GM19240 (cell line): ENCODE measurements at regions not wholly inside any gene's neighbourhood (a gene's known extent, or its start where the extent isn't known, plus 50 kb on each side); places are given as distances from the start of the nearest gene placed in this dataset.

ENCODE experiments used
- DNase-seq: peaks from one replicate; pipeline ENCODE4 v3.0.0; 2011; ENCODE audit warnings: low spot score; ENCODE audit not compliant: insufficient read length

DNA sequence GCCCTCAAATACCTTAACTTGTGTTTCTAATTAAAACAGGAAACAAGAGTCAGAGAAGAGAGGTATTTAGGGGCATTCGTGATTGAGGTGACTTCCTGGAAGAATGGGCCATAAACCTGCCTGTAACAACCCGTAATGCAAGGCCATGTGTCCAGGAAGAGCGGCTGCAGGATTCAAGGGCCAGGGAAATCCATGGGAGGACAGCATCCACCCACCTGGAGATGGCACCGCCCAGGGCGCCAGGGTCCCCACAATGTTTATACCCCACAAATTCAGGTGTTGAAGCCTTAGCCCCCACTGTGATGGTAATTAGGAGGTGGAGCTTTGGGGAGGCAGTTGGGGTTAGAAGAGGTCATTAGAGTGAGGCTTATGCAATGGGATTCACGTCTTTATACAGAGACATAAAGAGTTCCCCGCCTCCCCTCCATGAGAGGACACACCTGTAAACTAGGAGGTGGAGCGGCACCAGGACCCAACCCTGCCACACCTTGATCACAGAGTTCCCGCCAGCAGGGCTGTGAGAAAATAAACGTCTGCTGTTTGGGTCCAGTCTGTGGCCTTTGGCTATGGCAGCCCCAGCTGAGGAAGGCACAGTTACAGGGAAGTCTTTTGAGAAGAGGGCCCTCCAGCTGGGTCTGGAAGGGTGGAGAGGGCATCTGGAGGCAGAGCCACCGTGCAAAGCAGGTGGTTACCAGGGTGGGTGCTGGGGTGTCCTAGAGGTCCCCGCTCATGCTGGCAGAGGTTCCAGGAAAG is 1394.3 kb downstream of the TBC1D22A start:
- DNase-seq: no peak

DNA sequence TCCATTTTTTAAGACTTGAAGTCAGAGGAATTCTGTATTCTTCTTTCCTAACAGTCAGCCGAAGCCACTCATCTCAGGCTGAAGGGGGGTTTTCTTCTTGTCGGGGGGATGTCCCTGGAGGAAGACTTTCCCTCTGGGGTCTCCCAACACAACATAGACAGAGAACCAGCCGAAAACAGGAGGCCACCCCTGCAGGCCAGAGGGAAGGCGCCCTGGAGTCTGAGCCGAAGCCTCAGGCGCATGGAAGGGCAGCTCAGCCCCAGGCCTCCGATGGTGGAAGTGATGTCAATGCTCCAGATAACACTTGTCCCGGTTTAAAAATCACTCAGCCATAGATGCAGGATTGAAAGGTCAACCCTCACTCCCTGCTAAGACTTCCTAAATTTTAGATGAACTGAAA is 1393.0 kb downstream of the TBC1D22A start:
- no peak for DNase-seq

DNA sequence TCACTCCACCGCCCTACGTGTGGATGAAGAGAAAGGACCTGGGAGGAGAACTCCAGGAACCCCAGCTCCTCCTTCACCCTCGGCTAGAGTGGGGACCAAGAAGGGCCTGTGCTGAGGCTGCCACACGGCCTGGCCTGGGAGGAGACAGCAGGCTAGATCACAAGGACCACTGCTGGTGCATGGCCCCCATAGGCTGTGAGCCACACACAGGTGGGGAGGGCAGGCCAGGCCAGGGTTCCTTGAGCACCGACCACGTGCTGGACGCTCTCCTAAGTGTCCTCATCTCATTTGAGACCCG is 1392.4 kb downstream of the TBC1D22A start:
- DNase-seq: no peak

DNA sequence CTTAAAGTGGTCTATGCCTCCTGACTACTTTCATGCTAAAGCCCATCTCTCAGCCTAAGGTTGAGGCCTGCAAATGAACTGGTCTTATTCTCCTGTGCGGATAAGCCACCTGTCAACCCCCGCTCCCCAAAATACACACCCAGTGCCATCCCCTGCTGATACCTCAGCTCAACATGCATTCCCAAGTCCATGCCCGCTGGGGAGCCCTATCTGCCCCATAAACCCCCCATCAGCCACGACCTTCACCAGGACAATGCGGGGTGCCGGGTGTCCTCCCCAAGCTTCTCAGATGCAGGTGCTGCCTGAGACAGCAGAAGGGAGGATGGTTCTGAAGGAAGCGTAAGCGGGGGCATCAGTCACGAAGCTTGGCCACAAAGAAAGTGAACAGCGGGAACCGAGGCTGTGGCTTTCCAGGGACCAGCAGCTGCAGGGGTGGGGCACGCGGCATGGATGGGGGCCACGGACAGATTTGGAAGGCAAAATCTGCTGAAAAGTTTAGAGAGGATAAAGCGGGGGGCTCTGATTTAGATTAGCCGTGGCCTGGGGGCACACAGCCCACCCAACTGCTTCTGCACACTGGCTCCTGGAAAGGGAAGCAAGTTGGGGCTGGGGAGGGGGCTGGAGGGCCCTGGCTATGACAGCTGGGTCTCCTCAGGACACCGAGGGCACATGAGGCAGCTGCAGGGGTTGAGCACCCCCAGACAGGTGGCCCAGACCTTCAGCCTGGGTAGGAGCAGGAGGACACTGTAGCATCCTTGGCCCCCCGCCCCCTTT is 1391.9 kb downstream of the TBC1D22A start:
- DNase-seq: no peak

DNA sequence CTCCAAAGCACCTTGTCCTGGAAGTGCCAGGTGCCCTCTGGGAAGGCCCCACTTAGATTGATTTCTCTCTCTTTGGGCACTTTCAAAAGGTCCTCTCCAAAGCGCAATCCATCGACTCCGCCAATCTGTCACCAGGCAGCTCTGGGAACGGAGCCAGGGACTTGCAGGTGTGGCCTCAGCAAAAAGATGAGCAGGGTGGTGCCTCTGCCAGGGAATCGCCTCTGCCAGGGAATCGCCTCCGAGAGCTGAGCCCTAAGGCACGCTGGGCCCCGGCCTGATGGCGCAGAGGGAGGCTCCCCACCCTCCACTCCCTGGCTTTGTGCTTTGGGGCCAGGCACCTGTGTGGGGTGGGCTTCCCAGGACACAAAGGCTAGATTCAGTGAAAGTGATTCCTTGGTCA is 1391.3 kb downstream of the TBC1D22A start:
- DNase-seq: no peak

DNA sequence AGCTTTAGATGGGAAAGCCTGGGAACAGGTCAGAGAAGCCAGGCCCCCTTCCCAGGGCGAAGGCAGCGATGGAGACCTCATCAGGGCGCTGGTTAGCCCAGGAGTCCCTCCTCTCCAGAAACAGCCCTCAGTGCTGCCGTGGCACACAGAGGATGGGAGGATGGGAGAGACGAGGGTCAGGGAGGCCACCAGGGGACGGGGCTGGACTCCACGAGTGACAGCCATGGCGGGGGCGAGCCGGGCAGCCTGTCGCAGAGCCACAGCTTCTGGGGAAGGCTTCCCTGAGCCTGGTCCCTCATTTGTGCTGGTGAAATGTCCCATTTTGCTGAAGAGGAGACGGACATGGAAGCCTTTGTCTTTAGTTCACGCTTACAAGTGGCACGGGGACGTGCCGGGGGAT is 1390.5 kb downstream of the TBC1D22A start:
- DNase-seq: no peak

DNA sequence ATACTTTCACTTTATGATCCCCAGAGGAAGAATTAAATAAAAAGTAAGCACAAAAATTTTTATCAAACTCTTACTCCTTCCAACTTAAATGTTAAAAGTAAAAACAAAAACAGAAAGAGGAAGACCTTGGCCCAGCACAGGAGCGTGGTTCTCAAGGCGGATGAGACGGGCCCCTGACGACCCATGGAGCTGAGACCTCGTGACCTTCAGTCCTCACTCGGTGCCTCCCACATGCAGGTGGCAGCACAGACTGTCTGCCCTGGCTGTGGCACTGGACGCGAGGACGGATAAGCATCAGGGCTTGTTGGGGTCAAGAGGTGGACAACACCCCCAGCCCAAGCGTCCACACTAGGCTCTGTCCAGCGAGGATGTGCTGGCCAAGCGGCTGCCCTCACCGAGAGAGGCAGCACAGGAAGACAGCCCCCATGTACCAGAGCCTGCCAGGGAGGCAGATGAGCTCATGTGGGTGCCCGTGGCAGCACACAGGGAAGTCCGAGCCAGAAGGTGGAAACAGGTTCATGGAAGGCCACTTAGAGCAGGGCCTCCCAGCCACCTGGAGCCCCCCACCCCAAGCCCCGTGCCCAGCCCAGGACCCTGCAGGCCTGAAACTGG is 1389.8 kb downstream of the TBC1D22A start:
- no peak for DNase-seq

DNA sequence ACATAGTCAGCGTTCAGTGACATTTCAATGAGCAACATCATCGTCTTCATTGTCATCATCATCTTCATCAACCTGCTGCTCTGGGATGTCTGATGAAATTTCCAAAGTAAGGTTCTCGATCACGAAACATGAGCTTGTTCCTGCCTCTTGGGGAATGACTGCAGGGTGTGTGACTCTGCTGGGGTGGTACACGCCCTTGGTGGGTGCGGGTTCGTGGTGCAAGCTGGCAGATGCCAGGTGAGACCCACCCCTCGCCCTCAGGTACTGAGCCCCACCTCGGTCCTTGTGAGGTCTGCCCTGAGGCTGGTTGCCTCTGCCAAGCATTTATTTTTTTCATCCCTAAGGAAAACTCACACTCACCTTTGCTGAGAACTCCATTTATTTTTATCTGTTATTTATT is 1389.2 kb downstream of the TBC1D22A start:
- DNase-seq: no peak

DNA sequence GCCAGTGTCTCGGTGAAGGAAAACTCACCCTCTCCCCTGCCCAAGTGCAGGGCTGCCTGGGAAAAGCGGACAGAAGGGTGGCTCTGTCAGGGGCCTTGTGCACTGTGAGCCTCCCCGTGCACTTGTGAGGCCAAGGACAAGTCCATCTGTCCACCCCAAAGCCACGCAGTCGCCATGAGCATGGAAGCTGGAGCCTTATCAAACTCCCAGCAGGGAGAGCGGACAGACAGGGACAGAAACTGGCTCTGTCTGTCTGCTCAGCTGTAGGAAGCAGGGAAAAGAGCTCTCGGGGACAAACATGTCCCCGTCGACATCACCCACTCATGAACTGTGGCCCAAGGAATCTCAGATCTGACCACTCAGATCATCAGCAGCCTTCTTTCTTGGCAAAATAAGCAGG is 1385.4 kb downstream of the TBC1D22A start:
- no peak for DNase-seq

DNA sequence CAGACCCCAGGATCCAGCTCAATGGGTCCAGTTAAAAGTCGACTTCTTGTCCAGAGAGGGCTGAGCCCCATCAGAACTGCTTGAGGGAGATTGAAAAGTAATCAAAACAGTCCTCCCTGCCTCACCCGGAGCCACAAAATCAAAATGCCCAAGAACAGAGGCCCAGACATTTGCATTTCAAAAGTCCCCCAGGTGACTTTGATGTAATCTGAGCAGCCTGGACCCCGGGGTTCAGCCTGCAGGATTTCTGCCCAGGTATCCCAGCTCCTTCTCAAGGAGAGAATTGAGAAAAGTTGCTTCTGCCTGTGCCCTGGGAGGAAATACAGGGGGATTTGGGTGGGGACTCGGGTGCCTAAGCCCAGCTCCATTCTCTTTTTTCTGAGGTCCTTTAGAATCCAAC is 1385.0 kb downstream of the TBC1D22A start:
- no peak for DNase-seq

DNA sequence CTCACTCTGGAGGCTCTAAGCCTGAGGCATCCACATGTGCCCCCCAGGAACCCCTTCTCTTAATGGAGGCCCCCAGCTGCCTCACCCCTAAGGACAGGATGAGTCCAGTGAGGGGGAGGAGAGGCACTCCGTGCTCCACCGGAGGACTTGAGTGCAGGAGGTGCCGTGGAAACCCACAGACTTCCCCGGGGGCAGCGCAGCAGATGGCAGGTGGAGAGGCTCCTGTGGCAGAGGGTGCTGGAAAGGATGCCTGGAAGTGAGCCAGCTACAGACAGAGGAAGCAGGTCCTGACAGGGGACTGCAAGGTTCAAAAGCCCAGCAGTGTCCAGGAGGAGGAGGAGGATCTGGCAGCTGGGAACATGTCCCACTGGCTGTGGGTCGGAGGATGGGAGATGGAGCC is 1384.0 kb downstream of the TBC1D22A start:
- no peak for DNase-seq

DNA sequence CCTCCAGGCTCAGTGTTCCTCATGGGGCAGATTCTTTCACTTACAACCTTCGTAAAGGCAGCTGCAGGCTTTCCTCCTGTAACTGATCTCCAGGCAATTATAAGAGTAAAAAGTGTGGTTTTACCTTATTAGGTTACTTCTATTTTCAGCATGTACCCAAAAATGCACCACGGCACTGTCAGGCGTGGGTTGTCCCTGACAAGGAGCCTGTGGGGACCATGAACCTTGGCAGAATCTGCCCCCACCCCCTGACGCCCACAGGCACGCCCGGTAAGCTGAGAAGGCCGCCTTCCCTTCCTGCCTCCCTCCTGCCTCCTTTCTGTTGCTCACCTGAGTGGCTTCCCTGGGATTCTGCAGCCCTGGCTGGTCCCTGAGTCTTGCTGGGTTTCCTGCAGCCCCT is 1383.3 kb downstream of the TBC1D22A start:
- no peak for DNase-seq

DNA sequence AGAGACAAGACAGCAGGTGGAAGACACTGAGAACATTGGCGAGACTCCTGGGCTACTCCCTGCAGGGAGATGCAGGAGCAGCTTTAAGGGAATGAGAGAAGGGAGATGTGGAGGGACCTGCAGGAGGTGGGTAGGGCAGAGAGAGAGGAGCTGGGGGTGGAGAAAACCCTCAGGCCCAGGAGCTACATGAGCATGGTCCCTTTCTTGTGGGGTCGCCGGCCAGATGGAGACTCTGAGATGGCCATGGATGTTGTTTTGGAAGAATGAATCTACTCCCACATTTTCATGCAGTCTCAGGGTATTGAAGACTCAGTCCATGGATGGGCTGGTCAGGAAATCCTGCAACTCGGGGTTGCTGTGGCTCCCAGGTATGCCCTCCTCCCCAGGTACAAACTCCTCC is 1381.9 kb downstream of the TBC1D22A start:
- DNase-seq: no peak

DNA sequence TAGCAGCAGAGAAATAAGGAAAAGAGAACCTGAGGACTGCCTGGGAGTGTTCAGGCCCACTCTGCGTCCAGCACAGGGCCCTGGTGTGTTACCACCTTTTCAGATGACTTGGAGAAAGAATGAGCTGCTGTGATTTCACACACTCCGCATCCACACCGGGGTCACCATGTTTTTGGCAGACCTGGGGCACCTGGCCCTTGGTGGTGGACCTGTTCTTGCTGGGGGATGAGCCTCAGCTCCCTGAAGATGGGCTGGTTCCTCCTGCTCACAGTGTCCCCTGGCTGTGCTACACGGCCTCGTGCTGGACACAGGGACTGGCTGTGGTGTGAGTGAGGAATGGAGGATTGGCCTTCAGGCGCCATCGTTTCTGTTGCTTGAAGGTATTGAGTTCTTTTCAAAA is 1381.4 kb downstream of the TBC1D22A start:
- DNase-seq: no peak

DNA sequence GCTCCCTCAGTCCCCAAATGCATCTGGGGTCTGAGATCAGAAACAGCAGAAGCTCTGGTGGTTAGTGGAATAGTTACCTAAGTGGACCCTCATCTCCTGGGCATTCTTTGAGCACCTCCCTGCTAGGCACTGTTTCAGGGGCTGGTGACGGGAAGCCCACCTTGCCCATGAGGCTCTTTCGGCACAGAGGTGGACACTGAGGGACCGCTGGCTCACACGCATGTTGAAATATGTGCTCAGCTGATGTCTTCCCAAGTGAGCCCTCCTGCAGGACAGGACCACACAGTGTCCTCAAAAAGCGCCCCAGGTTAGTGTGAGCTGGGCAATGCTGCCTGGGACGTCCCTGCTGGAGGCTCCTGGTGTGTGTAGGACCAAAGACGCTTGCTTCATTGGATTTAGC is 1379.9 kb downstream of the TBC1D22A start:
- no peak for DNase-seq

DNA sequence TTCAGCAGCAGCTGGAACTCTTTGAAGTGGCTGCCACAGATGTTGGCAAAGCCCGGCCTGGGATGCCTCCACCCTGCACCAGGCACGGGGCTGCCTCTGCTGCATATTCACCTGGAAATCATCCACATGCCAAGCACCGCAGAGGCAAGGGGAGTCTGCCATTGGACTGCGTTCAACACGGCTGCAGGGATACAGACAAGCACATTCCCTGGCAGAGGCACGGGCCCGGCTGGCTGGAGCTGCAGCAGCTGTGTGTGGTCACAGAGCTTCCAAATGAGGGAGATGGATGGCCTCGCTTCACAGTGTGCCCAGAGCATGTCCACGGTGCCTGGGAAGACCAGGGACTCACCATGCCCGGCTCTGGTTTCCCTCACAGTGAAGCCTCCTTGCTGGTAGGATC is 1378.9 kb downstream of the TBC1D22A start:
- no peak for DNase-seq

DNA sequence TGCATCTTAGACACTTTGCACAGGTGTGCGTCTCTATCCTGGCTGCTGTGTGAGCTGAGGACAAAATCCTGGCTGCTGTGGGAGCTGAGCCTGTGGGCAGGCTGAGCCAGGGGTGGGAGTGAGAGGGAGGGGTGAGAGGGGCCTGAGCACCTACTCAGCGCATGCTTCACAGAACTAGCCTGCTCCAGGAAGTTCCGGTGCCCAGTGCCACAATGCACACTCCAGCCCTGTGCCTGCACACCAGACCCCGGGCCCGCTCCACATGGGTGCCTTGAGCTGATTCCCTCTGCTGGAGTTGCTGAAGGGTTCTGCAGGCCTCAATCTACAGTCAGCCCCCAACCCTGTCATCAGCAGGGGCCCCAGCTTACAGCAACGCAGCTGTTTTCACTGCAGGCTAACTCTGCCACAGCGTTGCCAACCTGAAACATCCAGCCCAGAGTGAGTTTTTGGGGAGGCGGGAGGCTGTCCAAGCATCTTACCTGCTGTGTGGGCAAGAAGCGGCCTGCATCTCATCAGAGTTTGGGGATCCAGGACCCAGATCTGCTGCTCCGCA is 1377.9 kb downstream of the TBC1D22A start:
- DNase-seq: no peak

DNA sequence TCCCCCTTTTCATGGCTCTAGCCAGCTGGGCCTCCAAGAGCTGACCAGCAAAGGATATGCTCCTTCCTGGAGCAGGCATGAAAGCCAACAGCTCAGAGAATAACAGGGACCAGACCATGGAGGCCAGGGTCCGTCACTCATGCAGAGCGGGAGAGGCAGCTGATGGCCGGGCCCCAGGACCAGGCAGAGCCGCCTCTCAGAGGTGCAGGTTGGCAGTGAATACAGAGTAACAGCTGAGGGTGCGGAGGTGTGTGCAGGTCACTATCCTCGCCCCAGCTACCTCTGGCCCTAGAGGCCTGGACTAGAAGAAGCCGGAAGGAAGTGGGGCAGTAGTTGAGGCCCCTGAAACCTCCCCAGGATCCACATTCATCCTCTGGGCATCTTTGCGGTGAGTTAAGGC is 1377.3 kb downstream of the TBC1D22A start:
- DNase-seq: no peak

DNA sequence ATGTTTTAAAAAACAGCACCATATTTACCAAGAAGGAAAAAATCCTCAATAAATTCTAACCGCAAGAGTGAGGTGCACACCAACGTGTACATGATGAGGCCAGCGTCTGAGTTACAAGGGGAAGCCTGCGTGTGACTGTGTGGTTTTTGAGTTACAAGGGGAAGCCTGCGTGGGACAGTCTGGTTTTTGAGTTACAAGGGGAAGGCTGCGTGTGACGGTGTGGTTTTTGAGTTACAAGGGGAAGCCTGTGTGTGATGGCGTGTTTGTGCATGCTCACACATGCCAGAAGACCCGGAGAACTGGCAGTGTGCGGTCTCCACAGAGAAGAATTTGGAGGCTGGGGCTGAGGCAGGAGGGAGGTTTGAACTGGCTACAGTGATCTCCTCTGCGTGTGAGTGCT is 1376.4 kb downstream of the TBC1D22A start:
- no peak for DNase-seq

DNA sequence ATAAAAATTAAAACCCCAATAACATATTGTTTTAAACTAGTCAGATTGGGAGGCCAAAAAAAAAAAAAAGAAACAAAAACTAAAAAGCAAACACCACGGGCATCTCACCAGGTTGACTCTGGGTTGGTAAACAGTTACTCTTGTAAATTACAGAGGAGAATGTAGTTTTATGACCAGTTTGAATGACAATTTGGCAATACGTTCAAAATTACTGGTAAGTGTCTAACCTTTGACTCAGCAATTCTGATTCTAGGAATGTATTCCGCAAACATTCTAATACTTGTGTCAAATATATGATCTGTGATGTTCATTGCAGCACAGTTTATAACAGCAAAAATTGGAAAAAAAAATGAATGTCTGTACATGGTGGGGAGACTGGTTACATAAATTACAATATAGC is 1376.0 kb downstream of the TBC1D22A start:
- DNase-seq: no peak

DNA sequence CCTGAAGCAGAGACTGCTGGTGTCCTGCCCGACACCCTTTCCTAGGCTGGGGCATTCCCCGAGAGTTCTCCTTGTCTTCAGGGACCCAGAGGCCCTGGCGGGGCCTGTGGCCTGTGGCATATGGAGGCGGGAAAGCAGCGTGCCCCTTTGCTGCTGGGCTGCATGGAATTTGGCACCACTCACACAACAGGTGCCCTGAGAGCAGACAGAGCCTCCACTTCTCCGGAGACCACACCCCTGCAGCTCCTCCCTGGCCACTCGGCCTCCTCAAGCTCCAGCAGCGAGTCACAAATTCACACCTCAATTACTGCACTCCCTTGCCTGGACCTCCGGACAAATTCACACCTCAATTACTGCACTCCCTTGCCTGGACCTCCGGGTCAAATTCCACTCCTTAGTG is 1375.2 kb downstream of the TBC1D22A start:
- DNase-seq: no peak

DNA sequence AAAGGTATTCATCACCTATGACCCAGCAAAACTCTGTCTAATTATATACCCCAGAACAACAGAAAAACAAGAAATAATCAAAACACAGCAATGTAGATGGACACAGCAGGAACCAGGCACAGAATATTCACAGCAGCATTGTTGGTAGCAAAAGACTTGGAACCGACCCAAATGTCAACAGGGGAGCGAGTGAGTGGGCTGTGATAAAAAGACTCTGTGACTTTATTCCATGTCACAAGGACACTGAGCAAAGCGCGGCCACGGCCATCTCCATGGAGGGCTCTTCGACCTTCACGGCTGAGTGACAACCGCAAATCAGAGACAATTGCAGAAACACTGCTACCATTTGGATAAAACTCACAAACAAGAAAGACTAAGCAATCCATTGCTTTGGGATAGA is 1373.1 kb downstream of the TBC1D22A start:
- DNase-seq: no peak

DNA sequence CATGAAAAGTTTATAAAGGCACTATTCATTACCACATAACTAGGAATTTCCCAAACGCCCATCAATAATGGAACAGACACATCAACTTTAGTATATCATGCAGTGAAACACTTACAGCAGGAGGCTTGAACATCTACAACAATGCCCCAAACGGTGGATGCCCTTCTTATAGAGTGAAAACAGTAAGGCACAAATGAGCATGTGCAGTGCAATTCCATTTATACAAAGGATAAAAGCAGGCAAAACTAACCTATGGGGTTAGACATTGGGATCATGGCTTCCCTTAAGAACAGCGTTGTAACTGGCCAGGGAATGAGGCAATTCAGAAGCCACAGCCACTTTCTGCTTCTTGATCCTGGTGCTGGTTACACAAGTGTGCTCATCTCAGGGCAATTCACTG is 1363.0 kb downstream of the TBC1D22A start:
- no peak for DNase-seq
